Gastrocnemius medialis (tissue), 4 donors: ENCODE measurements at regions not wholly inside any gene's neighbourhood (a gene's known extent, or its start where the extent isn't known, plus 50 kb on each side); places are given as distances from the start of the nearest gene placed in this dataset.
"Not testable (repeated sequence)": the region's sequence is repeated elsewhere in the genome, so short reads cannot be mapped to it uniquely, and the experiment has no call there.

Experiments used
- POLR2A ChIP-seq, 2 donors: fragments of 450-650 bp; IDR thresholded peaks; one replicate each; pipeline ENCODE4 v1.6.1; 2017; ENCODE audit warnings: antibody characterized with exemption in 2 of 2, mild to moderate bottlenecking in 2 of 2, moderate library complexity in 2 of 2
- TF ChIP-seq, protein P1 (sequence below), 5 experiments: fragments of 450-650 bp in 3 of 5; fragments of 200-600 bp in 2 of 5; sonication (generic) in 2 of 5; IDR thresholded peaks in 4 of 5; conservative IDR thresholded peaks in 1 of 5; 1 replicate in 4 of 5; 2 replicates in 1 of 5; pipeline ENCODE4 v1.5.1; 2016 to 2019; ENCODE audit warnings: antibody characterized with exemption in 5 of 5, mild to moderate bottlenecking in 3 of 5, moderate library complexity in 3 of 5

DNA sequence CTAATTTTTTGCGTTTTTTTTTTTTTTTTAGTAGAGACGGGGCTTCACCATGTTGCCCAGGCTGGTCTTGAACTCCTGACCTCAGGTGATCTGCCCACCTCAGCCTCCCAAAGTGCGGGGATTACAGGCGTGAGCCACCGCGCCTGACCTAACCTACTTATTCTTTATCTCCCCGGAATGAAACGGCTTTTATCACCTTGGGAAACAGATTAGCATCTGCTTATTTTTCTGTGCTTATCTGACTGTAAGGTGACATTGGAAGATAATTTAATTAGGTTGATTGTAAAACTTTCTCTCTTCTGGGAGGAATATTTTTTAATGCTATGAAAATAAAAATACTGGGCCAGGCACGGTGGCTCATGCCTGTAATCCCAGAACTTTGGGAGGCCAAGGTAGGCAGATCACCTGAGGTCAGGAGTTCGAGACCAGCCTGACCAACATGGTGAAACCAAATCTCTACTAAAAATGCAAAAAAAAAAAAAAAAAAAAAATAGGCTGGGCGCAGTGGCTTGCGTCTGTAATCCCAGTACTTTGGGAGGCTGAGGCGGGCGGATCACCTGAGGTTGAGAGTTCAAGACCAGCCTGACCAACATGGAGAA, 70.2 kb upstream of the METTL9 start:
- TF ChIP-seq, protein P1, sequence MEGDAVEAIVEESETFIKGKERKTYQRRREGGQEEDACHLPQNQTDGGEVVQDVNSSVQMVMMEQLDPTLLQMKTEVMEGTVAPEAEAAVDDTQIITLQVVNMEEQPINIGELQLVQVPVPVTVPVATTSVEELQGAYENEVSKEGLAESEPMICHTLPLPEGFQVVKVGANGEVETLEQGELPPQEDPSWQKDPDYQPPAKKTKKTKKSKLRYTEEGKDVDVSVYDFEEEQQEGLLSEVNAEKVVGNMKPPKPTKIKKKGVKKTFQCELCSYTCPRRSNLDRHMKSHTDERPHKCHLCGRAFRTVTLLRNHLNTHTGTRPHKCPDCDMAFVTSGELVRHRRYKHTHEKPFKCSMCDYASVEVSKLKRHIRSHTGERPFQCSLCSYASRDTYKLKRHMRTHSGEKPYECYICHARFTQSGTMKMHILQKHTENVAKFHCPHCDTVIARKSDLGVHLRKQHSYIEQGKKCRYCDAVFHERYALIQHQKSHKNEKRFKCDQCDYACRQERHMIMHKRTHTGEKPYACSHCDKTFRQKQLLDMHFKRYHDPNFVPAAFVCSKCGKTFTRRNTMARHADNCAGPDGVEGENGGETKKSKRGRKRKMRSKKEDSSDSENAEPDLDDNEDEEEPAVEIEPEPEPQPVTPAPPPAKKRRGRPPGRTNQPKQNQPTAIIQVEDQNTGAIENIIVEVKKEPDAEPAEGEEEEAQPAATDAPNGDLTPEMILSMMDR (IDR thresholded peaks at IDR 0.05 in 4 of 5, conservative IDR thresholded peaks at IDR 0.05 in 1 of 5) = not testable (repeated sequence)
- not testable (repeated sequence) for TF ChIP-seq POLR2A (IDR thresholded peaks at IDR 0.05)
